MM.1S (cell line): ENCODE measurements at regions not wholly inside any gene's neighbourhood (a gene's known extent, or its start where the extent isn't known, plus 50 kb on each side); places are given as distances from the start of the nearest gene placed in this dataset.

ENCODE experiments used
- DNase-seq: peaks from one replicate; pipeline ENCODE4 v3.0.0-alpha.2; 2015
- H2AFZ ChIP-seq: fragments of 300-600 bp; sonication (generic); 2 replicates; pipeline ENCODE4 v1.6.0; 2016; ENCODE audit warnings: antibody characterized with exemption, low read length
- H3F3A ChIP-seq: fragments of 300-600 bp; sonication (generic); 2 replicates; pipeline ENCODE4 v1.6.1; 2016; ENCODE audit warnings: mild to moderate bottlenecking, antibody characterized with exemption, low read length, moderate library complexity, mixed read lengths; ENCODE audit not compliant: insufficient read depth
- H3K27ac ChIP-seq: fragments of 300-600 bp; sonication (generic); 2 replicates; pipeline ENCODE4 v1.5.1; 2016; ENCODE audit warnings: mild to moderate bottlenecking, low read length
- H3K27me3 ChIP-seq: fragments of 300-600 bp; sonication (generic); replicated peaks from 2 replicates; pipeline ENCODE4 v1.6.0; 2016; ENCODE audit warnings: low read length; ENCODE audit not compliant: insufficient read depth
- H3K36me3 ChIP-seq: fragments of 300-600 bp; sonication (generic); replicated peaks from 2 replicates; pipeline ENCODE4 v1.6.1; 2016; ENCODE audit warnings: mild to moderate bottlenecking, low read length, mixed read lengths; ENCODE audit not compliant: insufficient read depth
- H3K4me1 ChIP-seq: fragments of 300-600 bp; sonication (generic); 2 replicates; pipeline ENCODE4 v1.6.1; 2016; ENCODE audit warnings: low read length, mixed read lengths
- H3K4me2 ChIP-seq: fragments of 300-600 bp; sonication (generic); 2 replicates; pipeline ENCODE4 v1.6.0; 2016; ENCODE audit warnings: low read depth, low read length
- H3K4me3 ChIP-seq: fragments of 300-600 bp; sonication (generic); 2 replicates; pipeline ENCODE4 v1.5.1; 2016; ENCODE audit warnings: low read length, mixed read lengths
- H3K79me2 ChIP-seq: fragments of 300-600 bp; sonication (generic); 2 replicates; pipeline ENCODE4 v1.6.1; 2016; ENCODE audit warnings: mixed run types, low read length, mixed read lengths
- H3K9ac ChIP-seq: fragments of 300-600 bp; sonication (generic); 2 replicates; pipeline ENCODE4 v1.6.1; 2016; ENCODE audit warnings: low read length, mixed read lengths
- H3K9me2 ChIP-seq: fragments of 300-600 bp; sonication (generic); replicated peaks from 2 replicates; pipeline ENCODE4 v1.6.1; 2016; ENCODE audit warnings: mild to moderate bottlenecking, low read length, mixed read lengths; ENCODE audit not compliant: insufficient read depth
- H3K9me3 ChIP-seq: fragments of 300-600 bp; sonication (generic); replicated peaks from 2 replicates; pipeline ENCODE4 v1.6.1; 2016; ENCODE audit warnings: mild to moderate bottlenecking, low read length, mixed read lengths; ENCODE audit not compliant: insufficient read depth
- H4K20me1 ChIP-seq: fragments of 300-600 bp; sonication (generic); 2 replicates; pipeline ENCODE4 v1.6.1; 2016; ENCODE audit warnings: mild to moderate bottlenecking, low read length, moderate library complexity, mixed read lengths; ENCODE audit not compliant: insufficient read depth
- CTCF ChIP-seq: fragments of 300-600 bp; sonication (generic); IDR thresholded peaks from 2 replicates; pipeline ENCODE4 v1.5.1; 2016; ENCODE audit warnings: antibody characterized with exemption, low read length, mixed read lengths
- EZH2 ChIP-seq: fragments of 300-600 bp; sonication (generic); optimal IDR thresholded peaks from 2 replicates; pipeline ENCODE3; 2017; ENCODE audit warnings: low read depth, mild to moderate bottlenecking, antibody characterized with exemption, low read length, mixed read lengths
- EZH2phosphoT487 ChIP-seq: fragments of 300-600 bp; sonication (generic); IDR thresholded peaks from 2 replicates; pipeline ENCODE4 v1.6.1; 2018; ENCODE audit warnings: antibody characterized with exemption, low read length

DNA sequence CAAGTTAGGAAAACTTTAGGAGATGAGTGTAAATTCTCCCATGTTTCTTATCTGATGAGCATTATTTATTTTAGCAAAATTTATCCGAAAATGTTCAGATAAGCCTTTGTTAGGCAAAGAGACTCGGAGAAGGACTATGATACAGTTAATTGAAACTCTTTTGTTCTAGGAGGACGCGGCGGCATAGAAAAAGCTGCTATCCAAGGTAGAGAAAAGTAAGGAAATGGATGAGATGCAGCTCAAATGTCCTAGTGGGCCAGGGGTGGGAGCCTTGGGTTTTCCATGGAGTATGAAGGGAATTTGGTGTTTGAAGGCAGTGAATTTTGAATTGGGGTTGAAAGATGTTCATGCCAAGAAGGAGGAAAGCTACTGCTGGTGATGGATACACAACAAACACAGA is 1504.5 kb downstream of the AACS start:
- H3K9ac ChIP-seq: no peak overlapping the region
- no peak for DNase-seq

GRCh38 chr12:126570566-126570965 is 1505.3 kb downstream of the AACS start:
- no peak overlapping the region for H3K27ac ChIP-seq
- H3K36me3 ChIP-seq: no peaks in the 10 kb centered on the region
- no peak overlapping the region for H3K4me2 ChIP-seq
- no peak for DNase-seq
- H3K4me3 ChIP-seq: no peak overlapping the region
- no peak for TF ChIP-seq CTCF
- TF ChIP-seq EZH2: no peak
- TF ChIP-seq EZH2phosphoT487: no peak
- H3K9me3 ChIP-seq: no peaks in the 10 kb centered on the region
- no peaks in the 10 kb centered on the region for H3K27me3 ChIP-seq
- no peak overlapping the region for H2AFZ ChIP-seq
- H3K9me2 ChIP-seq: no peaks in the 10 kb centered on the region
- H3K4me1 ChIP-seq: no peaks in the 10 kb centered on the region
- H3F3A ChIP-seq: no peaks in the 10 kb centered on the region
- H3K79me2 ChIP-seq: no peaks in the 10 kb centered on the region
- H4K20me1 ChIP-seq: no peaks in the 10 kb centered on the region
- no peak overlapping the region for H3K9ac ChIP-seq

More for the DNA sequence above, 1504.5 kb downstream of the AACS start:
- Histone ChIP-seq H3F3A (no peaks in the 10 kb centered on the region), H3K27me3 (no peaks in the 10 kb centered on the region), H3K4me1 (no peaks in the 10 kb centered on the region), H4K20me1 (no peaks in the 10 kb centered on the region), H3K4me3 (no peak overlapping the region), H3K9me2 (no peaks in the 10 kb centered on the region), H3K27ac (no peak overlapping the region), H3K79me2 (no peaks in the 10 kb centered on the region), H3K4me2 (no peak overlapping the region), H2AFZ (no peak overlapping the region), H3K9me3 (no peaks in the 10 kb centered on the region), H3K36me3 (no peaks in the 10 kb centered on the region)
- TF ChIP-seq EZH2: no peak
- TF ChIP-seq EZH2phosphoT487: no peak
- TF ChIP-seq CTCF: no peak

DNA sequence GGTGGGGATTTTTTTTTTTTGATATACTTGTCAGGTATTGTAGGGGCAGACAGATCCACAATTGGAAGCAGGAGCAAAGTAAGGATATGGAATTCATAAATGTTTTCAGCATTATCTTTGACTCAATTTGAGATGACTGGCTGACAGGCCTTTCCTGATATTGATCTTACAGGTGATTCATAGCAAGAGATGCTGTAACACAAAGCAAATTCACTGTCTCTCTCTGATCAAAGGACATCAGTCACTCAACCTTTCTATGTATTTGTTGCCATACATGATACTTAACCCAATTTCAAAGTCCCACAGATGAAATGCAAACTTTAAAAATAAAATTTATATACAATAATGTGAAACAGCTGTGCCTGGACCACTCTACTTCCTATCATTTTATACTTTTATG is 1506.9 kb downstream of the AACS start:
- no peaks in the 10 kb centered on the region for H4K20me1 ChIP-seq
- H2AFZ ChIP-seq: no peak overlapping the region
- no peaks in the 10 kb centered on the region for H3K9me3 ChIP-seq
- H3F3A ChIP-seq: no peaks in the 10 kb centered on the region
- H3K27ac ChIP-seq: no peak overlapping the region
- no peak overlapping the region for H3K9ac ChIP-seq
- no peaks in the 10 kb centered on the region for H3K9me2 ChIP-seq
- no peak for DNase-seq
- TF ChIP-seq EZH2phosphoT487 (no peak), CTCF (no peak), EZH2 (no peak)
- H3K4me1 ChIP-seq: no peaks in the 10 kb centered on the region
- no peaks in the 10 kb centered on the region for H3K79me2 ChIP-seq
- no peaks in the 10 kb centered on the region for H3K36me3 ChIP-seq
- no peak overlapping the region for H3K4me3 ChIP-seq
- no peak overlapping the region for H3K4me2 ChIP-seq
- no peaks in the 10 kb centered on the region for H3K27me3 ChIP-seq
